Upper lobe of left lung (tissue), 6 donors: ENCODE measurements at regions not wholly inside any gene's neighbourhood (a gene's known extent, or its start where the extent isn't known, plus 50 kb on each side); places are given as distances from the start of the nearest gene placed in this dataset.

Source experiments
- ATAC-seq, 2 donors: fragments of 200-7000 bp; cut with Tn5 transposase; one replicate each; pipeline ENCODE4 v1.9.1; 2022; ENCODE audit warnings: mild to moderate bottlenecking in 2 of 2, moderate library complexity in 2 of 2; ENCODE audit not compliant: low FRiP score in 2 of 2
- DNase-seq, 2 donors: peaks; one replicate each; pipeline ENCODE4 v3.0.0-alpha.2; 2019 to 2020
- H3K27ac ChIP-seq, 4 donors: fragments of 200-600 bp; sonication (generic); one replicate each; pipeline ENCODE4 v1.5.1; 2016 to 2019
- H3K27me3 ChIP-seq, 4 donors: fragments of 200-600 bp; sonication (generic); one replicate each; pipeline ENCODE4 v1.5.1; 2017 to 2019
- H3K36me3 ChIP-seq, 4 donors: fragments of 200-600 bp; sonication (generic); one replicate each; pipeline ENCODE4 v1.5.1; 2016 to 2019
- H3K4me1 ChIP-seq, 4 donors: fragments of 200-600 bp; sonication (generic); one replicate each; pipeline ENCODE4 v1.5.1; 2018 to 2019
- H3K4me3 ChIP-seq, 4 donors: fragments of 200-600 bp; sonication (generic); one replicate each; pipeline ENCODE4 v1.5.1; 2017 to 2019; ENCODE audit warnings: mild to moderate bottlenecking in 2 of 4, moderate library complexity in 1 of 4
- H3K9me3 ChIP-seq, 4 donors: fragments of 200-600 bp; sonication (generic); one replicate each; pipeline ENCODE4 v1.5.1; 2018 to 2019
- EP300 ChIP-seq, 4 donors: sonication (generic); formaldehyde crosslinking; IDR thresholded peaks; one replicate each; pipeline ENCODE4 v1.5.1; 2017; ENCODE audit warnings: antibody characterized with exemption in 4 of 4, control low read depth in 2 of 4
- POLR2A ChIP-seq, 4 donors: fragments of 450-650 bp; IDR thresholded peaks; one replicate each; pipeline ENCODE4 v1.5.1; 2016 to 2017; ENCODE audit warnings: antibody characterized with exemption in 4 of 4, mild to moderate bottlenecking in 2 of 4
- POLR2AphosphoS5 ChIP-seq, 2 donors: sonication (generic); formaldehyde crosslinking; IDR thresholded peaks; one replicate each; pipeline ENCODE4 v1.5.1; 2017; ENCODE audit warnings: antibody characterized with exemption in 2 of 2
- WGBS, 2 donors: methylation state at CpG; one replicate each; pipeline ENCODE4 v1.1.5; 2017 to 2018; 5-methylcytosine and 5-hydroxymethylcytosine counted together
- TF ChIP-seq, protein P1 (sequence below), 6 experiments: fragments of 450-650 bp in 4 of 6; fragments of 200-600 bp in 2 of 6; sonication (generic) in 2 of 6; IDR thresholded peaks; one replicate each; pipeline ENCODE4 v1.5.1; 2016 to 2019; ENCODE audit warnings: antibody characterized with exemption in 6 of 6
- donor health status: DM: no; HTN: no; CAD: no; lungs with moderate emphysema.
- donor health status: DM: no; HTN: yes; CAD: no; lungs with severe emphysema.

DNA sequence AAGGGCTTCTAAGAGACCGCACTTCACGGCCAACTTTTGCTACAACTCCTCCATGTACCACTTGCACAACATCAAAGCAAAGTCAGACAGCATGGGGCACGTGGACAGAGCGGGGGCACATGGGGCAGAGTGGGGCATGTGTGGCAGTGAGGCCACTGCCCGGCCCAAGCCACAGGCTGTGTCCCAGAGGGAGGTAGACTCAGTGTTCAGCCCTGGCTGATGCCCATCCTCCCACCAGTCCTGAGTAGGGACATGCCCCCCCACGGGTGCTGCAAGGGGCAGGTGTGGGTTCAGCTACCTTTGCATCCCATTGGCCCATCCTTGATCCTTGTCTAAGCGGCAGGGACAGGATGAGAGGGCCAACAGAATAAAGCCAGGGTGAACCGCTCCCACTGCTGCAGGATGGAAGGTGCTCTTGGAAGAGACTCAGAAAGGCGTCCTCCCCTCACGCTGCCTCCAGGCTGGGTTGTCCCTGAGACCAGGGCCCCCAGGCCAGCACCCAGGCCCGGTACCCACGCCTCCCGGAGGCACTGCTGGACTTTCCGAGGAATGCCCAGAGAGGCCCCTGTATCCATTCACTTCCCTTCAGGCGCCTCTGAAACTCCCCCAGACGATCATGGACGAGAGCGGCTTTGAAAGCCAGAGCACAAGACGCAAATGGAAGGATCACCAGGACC lies 218.2 kb downstream of the NDUFA10 start:
- Histone ChIP-seq H3K36me3 (no peaks in the 10 kb centered on the region), H3K27ac (no peak overlapping the region), H3K4me3 (no peak overlapping the region), H3K4me1 (no peaks in the 10 kb centered on the region), H3K27me3 (no peaks in the 10 kb centered on the region), H3K9me3 (no peaks in the 10 kb centered on the region)
- DNase-seq (no peak), ATAC-seq (no peak)
- WGBS, 2 donors = 93 to 96% methylated on average over 7 to 19 of the region's 19 CpGs
- TF ChIP-seq POLR2AphosphoS5 (IDR thresholded peaks at IDR 0.05) (no peak), EP300 (IDR thresholded peaks at IDR 0.05) (no peak), POLR2A (IDR thresholded peaks at IDR 0.05) (no peak)
- TF ChIP-seq, protein P1, sequence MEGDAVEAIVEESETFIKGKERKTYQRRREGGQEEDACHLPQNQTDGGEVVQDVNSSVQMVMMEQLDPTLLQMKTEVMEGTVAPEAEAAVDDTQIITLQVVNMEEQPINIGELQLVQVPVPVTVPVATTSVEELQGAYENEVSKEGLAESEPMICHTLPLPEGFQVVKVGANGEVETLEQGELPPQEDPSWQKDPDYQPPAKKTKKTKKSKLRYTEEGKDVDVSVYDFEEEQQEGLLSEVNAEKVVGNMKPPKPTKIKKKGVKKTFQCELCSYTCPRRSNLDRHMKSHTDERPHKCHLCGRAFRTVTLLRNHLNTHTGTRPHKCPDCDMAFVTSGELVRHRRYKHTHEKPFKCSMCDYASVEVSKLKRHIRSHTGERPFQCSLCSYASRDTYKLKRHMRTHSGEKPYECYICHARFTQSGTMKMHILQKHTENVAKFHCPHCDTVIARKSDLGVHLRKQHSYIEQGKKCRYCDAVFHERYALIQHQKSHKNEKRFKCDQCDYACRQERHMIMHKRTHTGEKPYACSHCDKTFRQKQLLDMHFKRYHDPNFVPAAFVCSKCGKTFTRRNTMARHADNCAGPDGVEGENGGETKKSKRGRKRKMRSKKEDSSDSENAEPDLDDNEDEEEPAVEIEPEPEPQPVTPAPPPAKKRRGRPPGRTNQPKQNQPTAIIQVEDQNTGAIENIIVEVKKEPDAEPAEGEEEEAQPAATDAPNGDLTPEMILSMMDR (IDR thresholded peaks at IDR 0.05) = no peak

DNA sequence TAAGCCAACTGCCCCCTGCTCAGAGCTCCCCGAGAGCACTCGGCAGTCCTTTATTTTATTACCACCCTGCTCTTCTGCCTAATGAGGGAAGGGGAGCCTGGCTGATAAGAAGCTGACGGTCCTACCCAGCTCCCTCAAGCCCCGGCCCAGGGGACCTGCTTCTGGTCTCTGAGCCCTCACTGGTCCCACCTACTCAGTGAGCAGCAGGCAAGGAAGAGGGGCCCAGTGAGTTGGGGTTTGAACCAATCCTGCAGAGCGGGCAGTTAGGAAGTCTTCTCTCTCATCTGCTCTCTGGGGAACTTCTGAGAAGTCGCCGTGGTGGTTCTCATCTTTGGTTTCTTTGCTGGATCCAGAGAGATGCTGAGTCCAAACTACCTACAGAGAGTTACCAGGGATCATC lies 218.9 kb downstream of the NDUFA10 start:
- Histone ChIP-seq H3K36me3 (no peaks in the 10 kb centered on the region), H3K27ac (no peak overlapping the region), H3K9me3 (no peaks in the 10 kb centered on the region), H3K27me3 (no peaks in the 10 kb centered on the region), H3K4me3 (no peak overlapping the region), H3K4me1 (no peaks in the 10 kb centered on the region)
- 91 to 93% methylated on average over 7 of the region's 7 CpGs for WGBS, 2 donors
- TF ChIP-seq POLR2A (IDR thresholded peaks at IDR 0.05) = no peak
- TF ChIP-seq, protein P1 (IDR thresholded peaks at IDR 0.05) = no peak
- TF ChIP-seq EP300 (IDR thresholded peaks at IDR 0.05) = no peak
- TF ChIP-seq POLR2AphosphoS5 (IDR thresholded peaks at IDR 0.05) = no peak
- DNase-seq = no peak
- ATAC-seq = no peak

GRCh38 chr2:239805414-239805813 lies 219.7 kb downstream of the NDUFA10 start:
- TF ChIP-seq, protein P1 (IDR thresholded peaks at IDR 0.05) = no peak
- TF ChIP-seq POLR2AphosphoS5 (IDR thresholded peaks at IDR 0.05) (no peak), EP300 (IDR thresholded peaks at IDR 0.05) (no peak), POLR2A (IDR thresholded peaks at IDR 0.05) (no peak)
- DNase-seq = no peak
- Histone ChIP-seq H3K27me3 (no peaks in the 10 kb centered on the region), H3K4me3 (no peak overlapping the region), H3K9me3 (no peaks in the 10 kb centered on the region), H3K4me1 (no peaks in the 10 kb centered on the region), H3K36me3 (no peaks in the 10 kb centered on the region), H3K27ac (no peak overlapping the region)
- WGBS, 2 donors = 84 to 92% methylated on average over 14 of the region's 14 CpGs
- ATAC-seq = no peak

- Histone ChIP-seq H3K4me3 (no peak overlapping the region), H3K4me1 (no peaks in the 10 kb centered on the region), H3K36me3 (no peaks in the 10 kb centered on the region), H3K27ac (no peak overlapping the region), H3K27me3 (no peaks in the 10 kb centered on the region), H3K9me3 (no peaks in the 10 kb centered on the region)
- DNase-seq (no peak), ATAC-seq (no peak)
- 94 to 96% methylated on average over 6 to 12 of the region's 12 CpGs for WGBS, 2 donors
- TF ChIP-seq, protein P1 (IDR thresholded peaks at IDR 0.05) = no peak
- no peak for TF ChIP-seq EP300 (IDR thresholded peaks at IDR 0.05)
- no peak for TF ChIP-seq POLR2A (IDR thresholded peaks at IDR 0.05)
- no peak for TF ChIP-seq POLR2AphosphoS5 (IDR thresholded peaks at IDR 0.05)
Observed at GRCh38 chr2:239805043-239805329, 220.2 kb downstream of the NDUFA10 start.
